ENCODE measurements at regions not wholly inside any gene's neighbourhood (a gene's known extent, or its start where the extent isn't known, plus 50 kb on each side); places are given as distances from the start of the nearest gene placed in this dataset.
"Not testable (repeated sequence)": the region's sequence is repeated elsewhere in the genome, so short reads cannot be mapped to it uniquely, and the experiment has no call there.

GRCh38 chrX:140074851-140075250, 109.5 kb upstream of the CXorf66 start:
- H3K27me3 Mint-ChIP-seq (ENCODE audit: low read depth); H3K4me3 Mint-ChIP-seq (ENCODE audit: low read depth); H3K36me3 Mint-ChIP-seq (ENCODE audit: low read depth); H3K9me3 Mint-ChIP-seq; intact Hi-C loops (cut with micrococcal nuclease); H3K27ac Mint-ChIP-seq; H3K4me1 Mint-ChIP-seq (ENCODE audit: low read depth); DNase-seq (ENCODE audit: low spot score): not testable (repeated sequence)

DNA sequence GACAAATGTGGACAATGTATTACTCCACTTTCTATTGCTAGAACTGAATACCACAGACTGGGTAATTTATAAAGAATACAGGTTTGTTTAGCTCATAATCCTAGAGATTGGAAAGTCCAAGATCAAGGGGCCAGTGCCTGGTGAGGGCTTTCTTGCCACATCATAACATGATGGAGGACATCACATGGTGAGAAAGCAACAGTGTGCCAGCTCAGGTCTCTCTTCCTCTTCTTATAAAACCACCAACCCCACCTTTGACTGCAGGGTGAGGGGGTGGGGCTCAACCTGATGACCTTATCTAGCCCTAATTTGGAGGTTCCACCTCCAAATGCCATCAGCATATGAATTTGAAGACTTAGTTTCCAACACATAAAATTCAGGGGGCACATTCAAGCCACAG, 105.7 kb upstream of the CXorf66 start:
- intact Hi-C loops (cut with micrococcal nuclease): no loop called here
- Mint-ChIP-seq H3K9me3 (no peaks in the 10 kb centered on the region), H3K36me3 (ENCODE audit: low read depth) (no peaks in the 10 kb centered on the region), H3K27ac (no peak overlapping the region), H3K27me3 (ENCODE audit: low read depth) (no peaks in the 10 kb centered on the region), H3K4me3 (ENCODE audit: low read depth) (no peak overlapping the region), H3K4me1 (ENCODE audit: low read depth) (no peaks in the 10 kb centered on the region)
- DNase-seq (ENCODE audit: low spot score): no peak

- Mint-ChIP-seq H3K4me1 (ENCODE audit: low read depth) (no peaks in the 10 kb centered on the region), H3K27me3 (ENCODE audit: low read depth) (no peaks in the 10 kb centered on the region), H3K36me3 (ENCODE audit: low read depth) (no peaks in the 10 kb centered on the region), H3K4me3 (ENCODE audit: low read depth) (no peak overlapping the region), H3K9me3 (no peaks in the 10 kb centered on the region), H3K27ac (no peak overlapping the region)
- DNase-seq (ENCODE audit: low spot score): no peak
- intact Hi-C loops (cut with micrococcal nuclease): no loop called here
These were observed 100.8 kb upstream of the CXorf66 start for GRCh38 chrX:140065961-140066662.

GRCh38 chrX:140064993-140065392, 99.7 kb upstream of the CXorf66 start:
- H3K27ac Mint-ChIP-seq: no peak overlapping the region
- no peaks in the 10 kb centered on the region for H3K4me1 Mint-ChIP-seq (ENCODE audit: low read depth)

GRCh38 chrX:140057001-140057411, 91.7 kb upstream of the CXorf66 start:
- Mint-ChIP-seq H3K36me3 (ENCODE audit: low read depth) (no peaks in the 10 kb centered on the region), H3K9me3 (no peaks in the 10 kb centered on the region), H3K4me3 (ENCODE audit: low read depth) (no peak overlapping the region), H3K4me1 (ENCODE audit: low read depth) (peaks cover 2% of the 10 kb centered on the region), H3K27ac (no peak overlapping the region), H3K27me3 (ENCODE audit: low read depth) (no peaks in the 10 kb centered on the region)
- intact Hi-C loops (cut with micrococcal nuclease): loop anchor here (1.0 kb wide), 1 partner anchor 84 kb away; no protein-coding TSS in a partner anchor
- DNase-seq (ENCODE audit: low spot score): peak; percentile 10

More at GRCh38 chrX:140064993-140065392, 99.7 kb upstream of the CXorf66 start:
- no peak for DNase-seq (ENCODE audit: low spot score)
- Mint-ChIP-seq H3K36me3 (ENCODE audit: low read depth) (no peaks in the 10 kb centered on the region), H3K9me3 (no peaks in the 10 kb centered on the region), H3K27me3 (ENCODE audit: low read depth) (no peaks in the 10 kb centered on the region), H3K4me3 (ENCODE audit: low read depth) (no peak overlapping the region)
- intact Hi-C loops (cut with micrococcal nuclease): no loop called here

DNA sequence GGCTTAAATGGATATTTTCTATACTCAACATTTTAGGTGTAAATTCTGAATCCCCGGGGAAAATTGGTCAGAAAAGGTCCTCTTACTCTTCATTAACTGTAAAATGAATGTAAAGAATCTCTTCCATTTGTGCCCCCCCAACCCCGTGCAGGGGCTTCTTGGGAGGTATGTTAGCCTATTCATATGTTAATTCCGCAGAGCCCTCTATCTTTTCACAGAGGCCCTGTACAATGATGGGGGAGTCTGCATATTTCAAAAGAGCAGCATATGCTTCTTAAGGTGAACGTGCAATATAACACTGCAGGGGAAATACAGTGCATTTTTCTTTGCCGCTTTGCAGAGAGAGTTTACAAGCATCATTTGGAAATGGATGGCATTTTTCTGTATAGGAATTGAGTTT, 88.5 kb upstream of the CXorf66 start:
- H3K36me3 Mint-ChIP-seq (ENCODE audit: low read depth): no peaks in the 10 kb centered on the region
- H3K4me3 Mint-ChIP-seq (ENCODE audit: low read depth): no peak overlapping the region
- no peaks in the 10 kb centered on the region for H3K9me3 Mint-ChIP-seq
- intact Hi-C loops (cut with micrococcal nuclease): no loop called here
- H3K4me1 Mint-ChIP-seq (ENCODE audit: low read depth): peaks cover 2% of the 10 kb centered on the region
- DNase-seq (ENCODE audit: low spot score): no peak
- no peaks in the 10 kb centered on the region for H3K27me3 Mint-ChIP-seq (ENCODE audit: low read depth)
- no peak overlapping the region for H3K27ac Mint-ChIP-seq

DNA sequence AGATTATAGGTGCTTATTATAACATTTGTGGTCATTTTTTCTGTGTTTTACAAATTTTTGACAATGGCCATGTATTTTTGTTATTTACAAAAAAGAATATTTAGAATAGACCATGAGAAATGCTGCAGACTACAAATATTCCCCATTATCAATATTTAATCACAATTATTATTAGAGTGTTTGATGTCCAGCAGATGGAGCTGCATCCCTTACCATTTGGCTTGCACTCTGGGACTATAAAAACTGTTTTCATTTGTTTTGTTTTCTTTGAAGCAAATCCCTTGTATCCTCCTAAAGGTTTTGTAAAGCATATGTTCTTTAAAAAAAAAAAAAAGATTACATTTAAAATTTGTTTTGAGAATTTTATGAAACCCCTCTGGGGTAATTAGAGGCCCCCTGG, 85.6 kb upstream of the CXorf66 start:
- no peaks in the 10 kb centered on the region for H3K9me3 Mint-ChIP-seq
- no peak overlapping the region for H3K4me3 Mint-ChIP-seq (ENCODE audit: low read depth)
- no peaks in the 10 kb centered on the region for H3K36me3 Mint-ChIP-seq (ENCODE audit: low read depth)
- no peak for DNase-seq (ENCODE audit: low spot score)
- no peak overlapping the region for H3K27ac Mint-ChIP-seq
- intact Hi-C loops (cut with micrococcal nuclease): no loop called here
- no peaks in the 10 kb centered on the region for H3K4me1 Mint-ChIP-seq (ENCODE audit: low read depth)
- no peaks in the 10 kb centered on the region for H3K27me3 Mint-ChIP-seq (ENCODE audit: low read depth)

DNA sequence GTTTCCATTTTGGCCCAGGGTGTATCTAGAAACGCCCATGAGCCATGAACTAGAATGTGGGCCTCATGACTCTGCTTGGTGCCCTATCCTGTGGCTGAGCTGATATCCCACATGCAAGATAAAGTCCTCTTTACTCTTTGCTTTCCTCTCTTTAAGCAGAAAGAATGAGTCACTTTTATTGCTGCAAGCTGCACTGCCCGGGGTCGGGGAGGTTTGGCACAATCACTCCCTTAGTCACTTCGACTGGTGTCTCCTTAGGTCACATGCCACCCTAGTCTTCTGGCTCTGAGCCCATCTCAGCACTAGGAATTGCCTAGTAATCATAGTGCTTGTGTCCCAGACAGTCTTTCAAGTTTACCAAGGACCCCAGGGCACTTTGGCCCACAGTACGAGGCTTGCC, 75.1 kb upstream of the CXorf66 start:
- no peak overlapping the region for H3K27ac Mint-ChIP-seq

DNA sequence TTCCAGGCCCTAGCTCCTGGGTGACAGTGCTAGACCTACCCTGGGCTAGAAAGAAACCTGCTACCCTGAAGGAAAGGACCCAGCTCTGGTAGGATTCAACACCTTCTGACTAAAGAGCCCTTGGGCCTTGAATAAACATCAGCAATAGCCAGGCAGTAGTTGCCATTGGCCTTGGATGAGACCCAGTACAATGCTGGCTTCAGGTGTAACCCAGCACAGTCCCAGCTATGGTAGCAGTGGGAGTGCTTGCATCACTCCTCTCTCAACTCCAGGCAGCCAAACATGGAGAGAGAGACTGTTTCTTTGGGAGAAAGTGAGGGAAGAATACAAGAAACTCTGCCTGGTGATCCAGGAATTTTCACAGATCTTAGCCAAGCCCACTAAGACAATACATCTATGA, 73.5 kb upstream of the CXorf66 start:
- Mint-ChIP-seq H3K9me3 (no peaks in the 10 kb centered on the region), H3K27me3 (ENCODE audit: low read depth) (no peaks in the 10 kb centered on the region), H3K36me3 (ENCODE audit: low read depth) (no peaks in the 10 kb centered on the region), H3K4me1 (ENCODE audit: low read depth) (no peaks in the 10 kb centered on the region), H3K4me3 (ENCODE audit: low read depth) (no peak overlapping the region), H3K27ac (no peak overlapping the region)
- intact Hi-C loops (cut with micrococcal nuclease): no loop called here
- no peak for DNase-seq (ENCODE audit: low spot score)

More for the DNA sequence above, 75.1 kb upstream of the CXorf66 start:
- Mint-ChIP-seq H3K27me3 (ENCODE audit: low read depth) (peaks cover 1% of the 10 kb centered on the region), H3K4me1 (ENCODE audit: low read depth) (no peaks in the 10 kb centered on the region), H3K9me3 (no peaks in the 10 kb centered on the region), H3K4me3 (ENCODE audit: low read depth) (no peak overlapping the region), H3K36me3 (ENCODE audit: low read depth) (no peaks in the 10 kb centered on the region)
- intact Hi-C loops (cut with micrococcal nuclease): no loop called here
- DNase-seq (ENCODE audit: low spot score): no peak

DNA sequence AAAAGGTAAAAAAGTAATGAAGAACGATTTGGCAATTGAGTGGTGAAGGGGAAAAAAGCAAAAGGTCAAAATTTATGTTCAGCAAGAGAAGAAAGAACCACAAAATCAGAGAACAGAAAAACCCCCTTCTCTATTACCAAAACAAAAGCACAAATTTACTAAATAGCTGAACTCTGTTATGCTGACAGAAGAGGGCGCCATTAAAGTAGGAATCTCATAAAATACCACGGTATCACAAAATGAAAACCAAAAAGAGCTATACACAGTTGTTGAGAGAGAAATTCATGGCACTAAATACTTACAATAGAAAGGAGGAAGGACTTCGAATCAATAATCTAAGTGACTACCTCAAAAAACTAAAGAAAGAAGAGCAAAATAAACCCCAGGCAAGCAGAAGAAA, 69.6 kb upstream of the CXorf66 start:
- no peaks in the 10 kb centered on the region for H3K27me3 Mint-ChIP-seq (ENCODE audit: low read depth)
- H3K4me3 Mint-ChIP-seq (ENCODE audit: low read depth): no peak overlapping the region
- H3K27ac Mint-ChIP-seq: no peak overlapping the region
- no peak for DNase-seq (ENCODE audit: low spot score)
- no peaks in the 10 kb centered on the region for H3K9me3 Mint-ChIP-seq
- H3K4me1 Mint-ChIP-seq (ENCODE audit: low read depth): no peaks in the 10 kb centered on the region
- no peaks in the 10 kb centered on the region for H3K36me3 Mint-ChIP-seq (ENCODE audit: low read depth)
- intact Hi-C loops (cut with micrococcal nuclease): no loop called here

DNA sequence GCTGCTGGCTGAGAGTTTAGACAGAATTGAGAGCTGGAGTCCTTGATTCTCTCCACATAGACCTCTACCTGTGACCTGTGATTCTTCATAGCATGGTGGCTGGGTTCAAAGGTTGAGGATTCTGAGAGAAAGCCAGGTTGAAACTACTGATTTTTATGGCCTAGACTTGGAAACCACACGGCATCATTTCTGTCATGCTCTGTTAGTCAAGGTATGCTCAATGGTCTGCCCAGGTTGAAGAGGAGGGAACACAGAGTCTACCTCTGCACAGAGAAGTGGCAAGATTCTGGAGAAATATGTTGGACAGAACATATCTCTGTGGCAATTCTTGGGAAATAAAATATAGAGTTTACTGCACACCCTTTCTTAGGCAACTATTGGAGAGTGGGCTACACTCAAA, 57.2 kb upstream of the CXorf66 start:
- Mint-ChIP-seq H3K9me3 (no peaks in the 10 kb centered on the region), H3K4me1 (ENCODE audit: low read depth) (no peaks in the 10 kb centered on the region), H3K4me3 (ENCODE audit: low read depth) (no peak overlapping the region), H3K27me3 (ENCODE audit: low read depth) (no peaks in the 10 kb centered on the region), H3K36me3 (ENCODE audit: low read depth) (no peaks in the 10 kb centered on the region), H3K27ac (no peak overlapping the region)
- no peak for DNase-seq (ENCODE audit: low spot score)
- intact Hi-C loops (cut with micrococcal nuclease): no loop called here

GRCh38 chrX:140019134-140019533, 53.8 kb upstream of the CXorf66 start:
- not testable (repeated sequence) for H3K4me3 Mint-ChIP-seq (ENCODE audit: low read depth); H3K27me3 Mint-ChIP-seq (ENCODE audit: low read depth); H3K36me3 Mint-ChIP-seq (ENCODE audit: low read depth)

More at GRCh38 chrX:140019134-140019533, 53.8 kb upstream of the CXorf66 start:
- H3K4me1 Mint-ChIP-seq (ENCODE audit: low read depth); DNase-seq (ENCODE audit: low spot score); intact Hi-C loops (cut with micrococcal nuclease); H3K9me3 Mint-ChIP-seq; H3K27ac Mint-ChIP-seq: not testable (repeated sequence)

Data from activated T-helper 2 cell treated with anti-CD3 and anti-CD28 coated beads, Interferon-gamma antibody, Interleukin-2, Interleukin-4, amounts not matched to agents 10 μg/mL and 5 μg/mL and 100 μg/mL, durations not matched to agents 14 hours and 24 hours and 36 hours (primary cell).